ENCODE measurements at regions not wholly inside any gene's neighbourhood (a gene's known extent, or its start where the extent isn't known, plus 50 kb on each side); places are given as distances from the start of the nearest gene placed in this dataset.

GRCh38 chr1:87897481-87897880 is 568.8 kb downstream of the LMO4 start:
- Mint-ChIP-seq H3K9me3 (no peaks in the 10 kb centered on the region), H3K36me3 (no peaks in the 10 kb centered on the region), H3K27ac (no peak overlapping the region), H3K4me3 (no peak overlapping the region), H3K4me1 (no peaks in the 10 kb centered on the region), H3K27me3 (peaks cover 5 to 7% of the 10 kb centered on the region in 2 donors)
- H3K27ac ChIP-seq (ENCODE audit: low read length) = no peak overlapping the region
- H3K9me3 ChIP-seq = no peaks in the 10 kb centered on the region
- no peaks in the 10 kb centered on the region for H3K36me3 ChIP-seq (ENCODE audit: control insufficient read depth in 2 of 2, extremely low read depth in 1 of 2, insufficient read depth in 1 of 2, low read length in 1 of 2)
- H3K4me1 ChIP-seq (ENCODE audit: control insufficient read depth in 1 of 2, extremely low read depth in 1 of 2, insufficient read depth in 2 of 2, low read length in 2 of 2) = peaks cover 0 to 5% of the 10 kb centered on the region in 2 experiments
- ChIA-PET CTCF (no interaction called here), POLR2A (no interaction called here)
- no CpG with 5 or more reads among the region's 1 CpG for WGBS (ENCODE audit: insufficient coverage)
- no peak for ATAC-seq (replicated peaks in 1 of 4)
- H3K27me3 ChIP-seq (replicated peaks in 1 of 2; ENCODE audit: control insufficient read depth in 2 of 2, extremely low read depth in 1 of 2, insufficient read depth in 2 of 2, low read length in 1 of 2) = no peaks in the 10 kb centered on the region
- no peak overlapping the region for H3K4me3 ChIP-seq (ENCODE audit: control insufficient read depth in 1 of 2, extremely low read depth in 1 of 2, low read length in 1 of 2)
- DNase-seq = no peak

- peaks cover 0 to 15% of the 10 kb centered on the region in 2 experiments for H3K4me1 ChIP-seq (ENCODE audit: control insufficient read depth in 1 of 2, extremely low read depth in 1 of 2, insufficient read depth in 2 of 2, low read length in 2 of 2)
- no peak overlapping the region for H3K27ac Mint-ChIP-seq
- POLR2A ChIA-PET = no interaction called here
- CTCF ChIA-PET = no interaction called here
- H3K4me3 ChIP-seq (ENCODE audit: control insufficient read depth in 1 of 2, extremely low read depth in 1 of 2, low read length in 1 of 2) = no peak overlapping the region
- peaks cover 0 to 2% (median 0%) of the 10 kb centered on the region in 3 donors for H3K4me1 Mint-ChIP-seq
- no peaks in the 10 kb centered on the region for H3K27me3 ChIP-seq (replicated peaks in 1 of 2; ENCODE audit: control insufficient read depth in 2 of 2, extremely low read depth in 1 of 2, insufficient read depth in 2 of 2, low read length in 1 of 2)
- no peaks in the 10 kb centered on the region for H3K9me3 ChIP-seq
- H3K9me3 Mint-ChIP-seq = no peaks in the 10 kb centered on the region
- no peak overlapping the region for H3K27ac ChIP-seq (ENCODE audit: low read length)
- H3K27me3 Mint-ChIP-seq = peaks cover 5 to 9% of the 10 kb centered on the region in 2 donors
- ATAC-seq (replicated peaks in 1 of 4) (no peak), DNase-seq (no peak)
- H3K36me3 ChIP-seq (ENCODE audit: control insufficient read depth in 2 of 2, extremely low read depth in 1 of 2, insufficient read depth in 1 of 2, low read length in 1 of 2) = no peaks in the 10 kb centered on the region
- no peaks in the 10 kb centered on the region for H3K36me3 Mint-ChIP-seq
- 72% methylated on average over 2 of the region's 4 CpGs for WGBS (ENCODE audit: insufficient coverage)
- H3K4me3 Mint-ChIP-seq = no peak overlapping the region
These were observed 569.8 kb downstream of the LMO4 start for GRCh38 chr1:87898431-87898830.

GRCh38 chr1:87899017-87899416 is 570.3 kb downstream of the LMO4 start:
- Histone ChIP-seq H3K9me3 (no peaks in the 10 kb centered on the region), H3K4me1 (ENCODE audit: control insufficient read depth in 1 of 2, extremely low read depth in 1 of 2, insufficient read depth in 2 of 2, low read length in 2 of 2) (peaks cover 0 to 19% of the 10 kb centered on the region in 2 experiments), H3K36me3 (ENCODE audit: control insufficient read depth in 2 of 2, extremely low read depth in 1 of 2, insufficient read depth in 1 of 2, low read length in 1 of 2) (no peaks in the 10 kb centered on the region), H3K27ac (ENCODE audit: low read length) (no peak overlapping the region), H3K27me3 (replicated peaks in 1 of 2; ENCODE audit: control insufficient read depth in 2 of 2, extremely low read depth in 1 of 2, insufficient read depth in 2 of 2, low read length in 1 of 2) (no peaks in the 10 kb centered on the region), H3K4me3 (ENCODE audit: control insufficient read depth in 1 of 2, extremely low read depth in 1 of 2, low read length in 1 of 2) (no peak overlapping the region)
- POLR2A ChIA-PET = no interaction called here
- H3K36me3 Mint-ChIP-seq = no peaks in the 10 kb centered on the region
- no peaks in the 10 kb centered on the region for H3K9me3 Mint-ChIP-seq
- H3K27me3 Mint-ChIP-seq = peaks cover 5 to 9% of the 10 kb centered on the region in 2 donors
- CTCF ChIA-PET = no interaction called here
- ATAC-seq (replicated peaks in 1 of 4) (no peak), DNase-seq (no peak)
- no CpG with 5 or more reads among the region's 2 CpGs for WGBS (ENCODE audit: insufficient coverage)
- H3K27ac Mint-ChIP-seq = no peak overlapping the region
- no peak overlapping the region for H3K4me3 Mint-ChIP-seq
- H3K4me1 Mint-ChIP-seq = peaks cover 0 to 2% (median 0%) of the 10 kb centered on the region in 3 donors

GRCh38 chr1:87899746-87900145 is 571.1 kb downstream of the LMO4 start:
- CTCF ChIA-PET = interaction anchor here in 1 of 2 donors (0.6 kb wide), 1 partner anchor 391 kb away, joined by 4 read pairs; no protein-coding TSS in a partner anchor
- no peaks in the 10 kb centered on the region for H3K9me3 Mint-ChIP-seq
- DNase-seq = no peak
- no peaks in the 10 kb centered on the region for H3K36me3 Mint-ChIP-seq
- 88% methylated on average over 2 of the region's 3 CpGs for WGBS (ENCODE audit: insufficient coverage)
- Histone ChIP-seq H3K36me3 (ENCODE audit: control insufficient read depth in 2 of 2, extremely low read depth in 1 of 2, insufficient read depth in 1 of 2, low read length in 1 of 2) (no peaks in the 10 kb centered on the region), H3K4me1 (ENCODE audit: control insufficient read depth in 1 of 2, extremely low read depth in 1 of 2, insufficient read depth in 2 of 2, low read length in 2 of 2) (peaks cover 0 to 19% of the 10 kb centered on the region in 2 experiments), H3K27me3 (replicated peaks in 1 of 2; ENCODE audit: control insufficient read depth in 2 of 2, extremely low read depth in 1 of 2, insufficient read depth in 2 of 2, low read length in 1 of 2) (no peaks in the 10 kb centered on the region), H3K27ac (ENCODE audit: low read length) (no peak overlapping the region), H3K4me3 (ENCODE audit: control insufficient read depth in 1 of 2, extremely low read depth in 1 of 2, low read length in 1 of 2) (no peak overlapping the region), H3K9me3 (no peaks in the 10 kb centered on the region)
- no peak for ATAC-seq (replicated peaks in 1 of 4)
- H3K4me3 Mint-ChIP-seq = no peak overlapping the region
- H3K4me1 Mint-ChIP-seq = peaks cover 0 to 2% (median 0%) of the 10 kb centered on the region in 3 donors
- H3K27ac Mint-ChIP-seq = no peak overlapping the region
- POLR2A ChIA-PET = interaction anchor here in 1 of 2 donors (0.5 kb wide), 1 partner anchor 121 kb away, joined by 3 read pairs; no protein-coding TSS in a partner anchor
- H3K27me3 Mint-ChIP-seq = peaks cover 9% of the 10 kb centered on the region in 2 donors

- no peak for ATAC-seq (replicated peaks in 1 of 4)
- no CpG with 5 or more reads among the region's 4 CpGs for WGBS (ENCODE audit: insufficient coverage)
- peaks cover 0 to 2% (median 0%) of the 10 kb centered on the region in 3 donors for H3K4me1 Mint-ChIP-seq
- H3K27ac ChIP-seq (ENCODE audit: low read length) = no peak overlapping the region
- no peaks in the 10 kb centered on the region for H3K27me3 ChIP-seq (replicated peaks in 1 of 2; ENCODE audit: control insufficient read depth in 2 of 2, extremely low read depth in 1 of 2, insufficient read depth in 2 of 2, low read length in 1 of 2)
- ChIA-PET POLR2A (interaction anchor here in 1 of 2 donors (0.6 kb wide), 1 partner anchor 437 kb away, joined by 5 read pairs; no protein-coding TSS in a partner anchor), CTCF (no interaction called here)
- no peak overlapping the region for H3K4me3 Mint-ChIP-seq
- H3K36me3 ChIP-seq (ENCODE audit: control insufficient read depth in 2 of 2, extremely low read depth in 1 of 2, insufficient read depth in 1 of 2, low read length in 1 of 2) = no peaks in the 10 kb centered on the region
- H3K4me1 ChIP-seq (ENCODE audit: control insufficient read depth in 1 of 2, extremely low read depth in 1 of 2, insufficient read depth in 2 of 2, low read length in 2 of 2) = peaks cover 0 to 19% of the 10 kb centered on the region in 2 experiments
- no peak overlapping the region for H3K27ac Mint-ChIP-seq
- no peak for DNase-seq
- H3K27me3 Mint-ChIP-seq = peaks cover 9% of the 10 kb centered on the region in 2 donors
- H3K36me3 Mint-ChIP-seq = no peaks in the 10 kb centered on the region
- H3K9me3 ChIP-seq = no peaks in the 10 kb centered on the region
- H3K4me3 ChIP-seq (ENCODE audit: control insufficient read depth in 1 of 2, extremely low read depth in 1 of 2, low read length in 1 of 2) = no peak overlapping the region
- no peaks in the 10 kb centered on the region for H3K9me3 Mint-ChIP-seq
These were observed 574.1 kb downstream of the LMO4 start for GRCh38 chr1:87902830-87903229.

GRCh38 chr1:87903242-87903641 is 574.6 kb downstream of the LMO4 start:
- H3K4me3 Mint-ChIP-seq = no peak overlapping the region
- H3K27ac ChIP-seq (ENCODE audit: low read length) = no peak overlapping the region
- H3K4me1 Mint-ChIP-seq = peaks cover 0 to 2% (median 0%) of the 10 kb centered on the region in 3 donors
- no peak for ATAC-seq (replicated peaks in 1 of 4)
- DNase-seq = no peak
- H3K9me3 ChIP-seq = no peaks in the 10 kb centered on the region
- no peaks in the 10 kb centered on the region for H3K27me3 ChIP-seq (replicated peaks in 1 of 2; ENCODE audit: control insufficient read depth in 2 of 2, extremely low read depth in 1 of 2, insufficient read depth in 2 of 2, low read length in 1 of 2)
- CTCF ChIA-PET = no interaction called here
- no peak overlapping the region for H3K4me3 ChIP-seq (ENCODE audit: control insufficient read depth in 1 of 2, extremely low read depth in 1 of 2, low read length in 1 of 2)
- peaks cover 0 to 19% of the 10 kb centered on the region in 2 experiments for H3K4me1 ChIP-seq (ENCODE audit: control insufficient read depth in 1 of 2, extremely low read depth in 1 of 2, insufficient read depth in 2 of 2, low read length in 2 of 2)
- POLR2A ChIA-PET = no interaction called here
- H3K36me3 ChIP-seq (ENCODE audit: control insufficient read depth in 2 of 2, extremely low read depth in 1 of 2, insufficient read depth in 1 of 2, low read length in 1 of 2) = no peaks in the 10 kb centered on the region
- H3K27me3 Mint-ChIP-seq = peaks cover 9% of the 10 kb centered on the region in 2 donors
- H3K36me3 Mint-ChIP-seq = no peaks in the 10 kb centered on the region
- H3K27ac Mint-ChIP-seq = no peak overlapping the region
- no peaks in the 10 kb centered on the region for H3K9me3 Mint-ChIP-seq

- Histone ChIP-seq H3K9me3 (no peaks in the 10 kb centered on the region), H3K27ac (ENCODE audit: low read length) (no peak overlapping the region), H3K27me3 (replicated peaks in 1 of 2; ENCODE audit: control insufficient read depth in 2 of 2, extremely low read depth in 1 of 2, insufficient read depth in 2 of 2, low read length in 1 of 2) (no peaks in the 10 kb centered on the region), H3K36me3 (ENCODE audit: control insufficient read depth in 2 of 2, extremely low read depth in 1 of 2, insufficient read depth in 1 of 2, low read length in 1 of 2) (no peaks in the 10 kb centered on the region), H3K4me3 (ENCODE audit: control insufficient read depth in 1 of 2, extremely low read depth in 1 of 2, low read length in 1 of 2) (no peak overlapping the region), H3K4me1 (ENCODE audit: control insufficient read depth in 1 of 2, extremely low read depth in 1 of 2, insufficient read depth in 2 of 2, low read length in 2 of 2) (peaks cover 0 to 19% of the 10 kb centered on the region in 2 experiments)
- DNase-seq (no peak), ATAC-seq (replicated peaks in 1 of 4) (no peak)
- ChIA-PET POLR2A (no interaction called here), CTCF (no interaction called here)
- no peaks in the 10 kb centered on the region for H3K9me3 Mint-ChIP-seq
- H3K36me3 Mint-ChIP-seq = no peaks in the 10 kb centered on the region
- H3K27me3 Mint-ChIP-seq = peaks cover 9% of the 10 kb centered on the region in 2 donors
- no peak overlapping the region for H3K27ac Mint-ChIP-seq
- H3K4me3 Mint-ChIP-seq = no peak overlapping the region
- H3K4me1 Mint-ChIP-seq = peaks cover 0 to 2% (median 0%) of the 10 kb centered on the region in 3 donors
These were observed 576.0 kb downstream of the LMO4 start for GRCh38 chr1:87904651-87905050.
